Stimulated activated CD4-positive, alpha-beta T cell treated with anti-CD3 and anti-CD28 coated beads, Interleukin-15, amount 100 ng/mL, for 1 hour (primary cell): ENCODE measurements at regions not wholly inside any gene's neighbourhood (a gene's known extent, or its start where the extent isn't known, plus 50 kb on each side); places are given as distances from the start of the nearest gene placed in this dataset.

ENCODE experiments used
- DNase-seq, 2 donors: peaks; one replicate each; pipeline ENCODE4 v3.0.0-alpha.2; 2020; ENCODE audit warnings: low read depth in 1 of 2, low spot score in 1 of 2

- no peak for DNase-seq
Measured at GRCh38 chr22:49188591-49188990, 639.1 kb downstream of the BRD1 start.

DNA sequence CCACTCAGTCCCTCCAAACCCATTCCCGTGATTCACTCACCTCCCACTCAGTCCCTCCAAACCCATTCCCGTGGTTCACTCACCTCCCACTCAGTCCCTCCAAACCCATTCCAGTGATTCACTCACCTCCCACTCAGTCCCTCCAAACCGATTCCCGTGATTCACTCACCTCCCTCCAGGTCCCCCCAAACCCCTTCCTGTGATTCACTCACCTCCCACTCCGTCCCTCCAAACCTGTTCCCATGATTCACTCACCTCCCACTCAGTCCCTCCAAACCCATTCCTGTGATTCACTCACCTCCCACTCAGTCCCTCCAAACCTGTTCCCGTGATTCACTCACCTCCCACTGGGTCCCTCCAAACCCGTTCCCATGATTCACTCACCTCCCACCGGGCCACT, 639.6 kb downstream of the BRD1 start:
- no peak for DNase-seq

DNA sequence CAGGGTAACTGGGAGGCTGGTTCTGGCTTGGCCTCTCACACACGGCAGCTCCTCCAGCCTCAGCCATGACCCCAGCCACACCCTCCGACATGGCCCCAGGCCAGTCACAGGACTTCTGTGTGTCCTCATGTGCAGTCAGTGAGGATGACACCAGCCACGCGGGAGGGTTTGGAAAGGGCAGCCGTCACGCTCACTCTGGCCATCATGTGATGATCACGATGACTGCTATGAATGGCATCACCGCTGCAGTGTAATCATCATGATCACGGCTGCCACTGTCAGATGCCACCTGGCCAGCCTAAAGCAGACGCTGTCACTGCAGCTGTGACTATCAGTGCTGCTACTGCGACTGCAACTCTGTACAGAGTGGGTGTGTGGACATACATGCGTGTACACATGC, 640.9 kb downstream of the BRD1 start:
- DNase-seq = no peak

DNA sequence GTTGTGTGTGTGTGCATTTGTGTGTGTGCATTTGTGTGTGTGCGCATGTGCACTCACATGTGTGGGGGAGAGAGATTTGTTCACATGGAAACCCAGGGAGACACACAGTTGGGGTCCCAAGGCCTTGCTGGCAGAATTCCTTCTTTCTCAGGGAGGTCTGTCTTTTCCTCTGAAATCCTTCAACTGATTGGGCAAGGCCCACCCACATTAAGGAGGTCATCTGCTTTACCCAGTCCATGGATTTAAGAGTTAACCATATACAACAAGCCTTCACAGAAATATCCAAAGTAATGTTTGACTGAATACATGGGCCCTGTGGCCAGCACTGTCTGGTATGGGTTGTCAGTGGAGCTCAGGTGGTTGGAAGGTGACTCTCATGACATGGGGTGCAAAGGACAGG, 641.4 kb downstream of the BRD1 start:
- no peak for DNase-seq

GRCh38 chr22:49185312-49185969, 642.2 kb downstream of the BRD1 start:
- DNase-seq = no peak

DNA sequence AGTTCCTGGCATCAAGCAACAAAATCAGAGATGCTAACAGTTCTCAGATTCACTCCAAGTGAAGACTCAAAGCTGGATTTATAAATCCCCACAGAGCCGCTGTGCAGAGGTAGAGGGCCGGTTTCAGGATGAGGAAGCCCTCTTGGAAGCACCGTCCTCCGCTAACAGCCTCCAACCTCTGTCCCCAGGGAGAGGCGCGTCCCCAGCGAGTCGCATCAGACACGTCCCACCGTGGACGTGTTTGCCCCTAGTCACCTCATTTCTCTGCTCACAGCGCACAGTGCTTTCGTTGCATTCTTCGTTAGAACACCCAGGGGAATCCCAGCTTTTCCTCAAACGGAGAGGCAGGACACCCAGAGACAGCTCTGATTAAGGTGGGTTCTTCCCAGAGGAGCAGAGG, 642.9 kb downstream of the BRD1 start:
- no peak for DNase-seq

GRCh38 chr22:49183826-49184216, 643.9 kb downstream of the BRD1 start:
- no peak for DNase-seq

GRCh38 chr22:49183208-49183825, 644.4 kb downstream of the BRD1 start:
- DNase-seq = no peak

DNA sequence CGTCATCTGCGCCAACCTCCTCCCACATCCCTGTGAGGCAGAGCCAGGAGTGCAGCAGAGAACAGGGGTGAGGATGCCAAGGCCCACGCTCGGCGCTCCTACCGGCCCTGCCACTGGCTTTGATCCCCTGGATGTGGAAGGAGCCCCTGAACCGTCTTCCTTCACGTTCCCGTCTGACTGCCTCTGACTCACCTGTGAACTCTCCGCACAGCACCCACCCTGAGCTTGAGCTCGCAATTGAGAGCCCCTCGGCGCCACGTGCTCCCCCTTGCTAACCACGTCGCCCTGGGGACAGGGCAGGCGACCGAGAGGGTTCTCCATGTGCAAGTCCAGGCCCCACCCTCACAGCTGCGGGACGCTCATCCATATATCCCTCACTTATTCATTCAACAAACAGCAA, 645.3 kb downstream of the BRD1 start:
- DNase-seq = no peak

DNA sequence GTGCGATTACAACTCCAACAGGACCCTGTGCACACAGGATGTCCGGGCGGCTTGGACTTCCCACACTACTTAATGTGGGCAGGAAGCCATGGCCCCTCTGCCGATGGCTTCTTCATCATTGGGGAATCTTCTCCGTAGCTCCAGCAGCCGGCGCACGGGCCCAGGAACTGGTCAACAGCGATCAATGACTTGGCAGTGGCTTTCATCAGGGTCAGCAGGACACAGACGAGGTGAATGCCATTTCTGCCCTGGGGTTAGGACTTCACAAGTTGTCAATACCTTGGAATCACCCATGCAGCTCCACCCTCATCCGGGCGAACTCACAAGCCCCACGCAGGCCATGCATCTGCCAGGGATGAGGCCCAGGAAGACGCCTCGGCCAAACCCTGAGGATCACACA, 645.7 kb downstream of the BRD1 start:
- no peak for DNase-seq

DNA sequence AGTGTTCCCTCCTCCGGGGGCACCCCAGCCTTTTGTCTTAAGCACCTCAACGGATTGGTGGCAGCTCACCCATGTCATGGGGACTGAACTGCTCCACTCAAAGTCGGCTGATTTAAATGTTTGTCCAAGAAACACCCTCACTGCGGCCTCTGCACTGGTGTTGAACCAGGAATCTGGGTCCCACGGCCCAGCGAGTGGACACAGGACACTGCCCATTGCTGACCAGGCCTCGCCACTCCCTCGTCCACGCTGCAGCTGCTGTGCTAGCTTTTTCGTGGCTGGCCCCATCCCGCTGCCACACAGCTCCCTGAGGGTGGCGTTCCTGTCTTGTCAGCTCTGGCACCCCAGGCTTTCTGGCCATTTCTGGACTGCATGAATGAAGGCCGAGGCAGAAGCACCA, 646.2 kb downstream of the BRD1 start:
- DNase-seq = no peak

GRCh38 chr22:49180683-49181024, 647.0 kb downstream of the BRD1 start:
- no peak for DNase-seq

GRCh38 chr22:49179886-49180682, 647.6 kb downstream of the BRD1 start:
- DNase-seq = no peak

- DNase-seq = no peak
Measured at GRCh38 chr22:49179175-49179574, 648.5 kb downstream of the BRD1 start.

DNA sequence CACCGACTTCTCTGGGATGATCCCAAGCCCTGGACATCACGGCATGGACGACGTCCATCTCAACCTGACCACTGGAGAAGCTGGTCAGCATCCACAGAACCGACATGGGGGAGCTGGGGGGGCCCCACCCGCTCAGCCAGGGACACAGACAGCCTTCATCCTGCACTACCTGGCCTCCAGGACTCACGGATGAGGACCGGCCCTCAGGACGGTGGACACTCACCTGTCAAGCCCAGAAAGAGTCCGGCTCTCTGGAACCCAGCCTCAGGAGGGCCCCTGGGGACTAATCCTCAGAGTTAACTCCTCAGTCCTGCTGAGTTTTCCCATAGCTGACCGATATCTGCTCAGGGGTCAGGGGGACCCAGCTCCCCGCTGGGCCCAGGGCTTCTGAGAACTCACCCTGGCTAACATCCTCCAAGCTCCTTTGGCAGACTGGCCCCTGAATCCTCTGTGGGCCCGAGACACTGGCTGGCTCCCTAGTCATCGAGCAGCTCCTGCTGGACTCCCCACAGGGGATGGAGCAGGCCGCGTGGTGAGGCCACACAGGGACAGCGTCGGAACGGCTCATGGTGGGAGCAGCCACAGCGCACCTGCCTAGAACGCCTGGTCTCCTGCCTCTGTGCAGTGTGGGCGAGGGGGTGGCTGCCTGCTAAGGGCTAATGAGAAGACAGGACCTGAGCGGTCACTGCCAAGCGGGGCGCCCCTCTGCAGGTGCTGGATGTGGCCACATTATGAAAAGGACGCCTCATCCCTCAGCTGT, 649.2 kb downstream of the BRD1 start:
- no peak for DNase-seq

GRCh38 chr22:49177666-49178065, 650.0 kb downstream of the BRD1 start:
- DNase-seq = no peak

GRCh38 chr22:49176956-49177355, 650.7 kb downstream of the BRD1 start:
- no peak for DNase-seq

DNA sequence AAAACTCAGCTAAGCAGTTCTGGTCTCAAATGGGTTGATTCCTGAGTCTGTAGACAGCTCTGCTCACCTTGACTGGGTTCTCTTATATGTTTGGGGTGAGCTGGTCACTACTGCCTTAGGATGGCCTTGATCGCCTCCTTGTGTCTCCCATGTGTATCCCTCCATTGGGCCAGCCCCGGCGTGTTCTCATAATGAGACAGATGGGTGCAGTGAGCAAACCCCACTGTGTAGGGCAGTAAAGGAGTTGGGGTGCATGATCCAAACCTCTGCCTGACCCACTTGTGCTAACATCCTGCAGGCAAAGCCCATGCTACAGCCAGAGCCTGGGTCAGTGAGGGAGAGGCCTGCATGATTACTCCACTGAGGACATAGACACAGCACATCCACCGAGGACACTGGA, 657.6 kb downstream of the BRD1 start:
- no peak for DNase-seq

- DNase-seq = no peak
Measured at GRCh38 chr22:49169074-49169744, 658.5 kb downstream of the BRD1 start.

- no peak for DNase-seq
Measured at GRCh38 chr22:49168219-49168813, 659.4 kb downstream of the BRD1 start.

DNA sequence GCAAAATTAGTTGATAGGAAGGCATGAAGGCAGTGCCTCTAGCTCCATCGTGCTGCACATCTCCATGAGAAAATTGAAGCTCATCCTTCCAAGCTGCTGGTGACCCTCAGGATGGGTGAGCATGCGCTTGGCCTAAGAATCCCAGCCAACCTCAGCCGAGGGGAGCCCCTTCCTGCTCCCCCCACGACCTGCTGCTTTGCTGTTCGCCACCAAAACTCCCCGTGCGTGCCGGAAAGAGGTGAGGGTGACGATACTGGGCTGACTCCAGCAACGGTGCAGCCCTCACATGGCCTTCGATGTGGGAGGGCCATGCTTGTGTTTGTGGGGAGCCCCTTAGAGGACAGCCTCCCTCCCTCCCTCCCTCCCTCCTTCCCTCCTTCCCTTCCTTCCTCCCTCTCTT, 660.9 kb downstream of the BRD1 start:
- DNase-seq = no peak
